ENCODE measurements at regions not wholly inside any gene's neighbourhood (a gene's known extent, or its start where the extent isn't known, plus 50 kb on each side); places are given as distances from the start of the nearest gene placed in this dataset.

GRCh38 chr7:27423290-27423689 is 180.7 kb downstream of the EVX1 start:
- TF ChIP-seq JUN (CRISPR knock-in tag; IDR thresholded peaks at IDR 0.05), result no peak
- TF ChIP-seq CTCF (IDR thresholded peaks at IDR 0.05), result no peak
- TF ChIP-seq SP1 (CRISPR knock-in tag; conservative IDR thresholded peaks at IDR 0.05), result no peak
- TF ChIP-seq CREM (CRISPR knock-in tag; IDR thresholded peaks at IDR 0.05), result no peak
- TF ChIP-seq, protein P1, sequence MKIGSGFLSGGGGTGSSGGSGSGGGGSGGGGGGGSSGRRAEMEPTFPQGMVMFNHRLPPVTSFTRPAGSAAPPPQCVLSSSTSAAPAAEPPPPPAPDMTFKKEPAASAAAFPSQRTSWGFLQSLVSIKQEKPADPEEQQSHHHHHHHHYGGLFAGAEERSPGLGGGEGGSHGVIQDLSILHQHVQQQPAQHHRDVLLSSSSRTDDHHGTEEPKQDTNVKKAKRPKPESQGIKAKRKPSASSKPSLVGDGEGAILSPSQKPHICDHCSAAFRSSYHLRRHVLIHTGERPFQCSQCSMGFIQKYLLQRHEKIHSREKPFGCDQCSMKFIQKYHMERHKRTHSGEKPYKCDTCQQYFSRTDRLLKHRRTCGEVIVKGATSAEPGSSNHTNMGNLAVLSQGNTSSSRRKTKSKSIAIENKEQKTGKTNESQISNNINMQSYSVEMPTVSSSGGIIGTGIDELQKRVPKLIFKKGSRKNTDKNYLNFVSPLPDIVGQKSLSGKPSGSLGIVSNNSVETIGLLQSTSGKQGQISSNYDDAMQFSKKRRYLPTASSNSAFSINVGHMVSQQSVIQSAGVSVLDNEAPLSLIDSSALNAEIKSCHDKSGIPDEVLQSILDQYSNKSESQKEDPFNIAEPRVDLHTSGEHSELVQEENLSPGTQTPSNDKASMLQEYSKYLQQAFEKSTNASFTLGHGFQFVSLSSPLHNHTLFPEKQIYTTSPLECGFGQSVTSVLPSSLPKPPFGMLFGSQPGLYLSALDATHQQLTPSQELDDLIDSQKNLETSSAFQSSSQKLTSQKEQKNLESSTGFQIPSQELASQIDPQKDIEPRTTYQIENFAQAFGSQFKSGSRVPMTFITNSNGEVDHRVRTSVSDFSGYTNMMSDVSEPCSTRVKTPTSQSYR (CRISPR knock-in tag; IDR thresholded peaks at IDR 0.05), result no peak
- no peak for TF ChIP-seq CREB1 (CRISPR knock-in tag; IDR thresholded peaks at IDR 0.05)
- TF ChIP-seq AFF4 (CRISPR knock-in tag; IDR thresholded peaks at IDR 0.05; ENCODE audit: borderline replicate concordance), result no peak
- TF ChIP-seq SMAD4 (CRISPR knock-in tag; IDR thresholded peaks at IDR 0.05), result no peak
- TF ChIP-seq ZNF138 (CRISPR knock-in tag; conservative IDR thresholded peaks at IDR 0.05), result no peak
- TF ChIP-seq ATF1 (CRISPR knock-in tag; IDR thresholded peaks at IDR 0.05), result no peak

Measured in WTC11 (cell line).